ENCODE measurements at regions not wholly inside any gene's neighbourhood (a gene's known extent, or its start where the extent isn't known, plus 50 kb on each side); places are given as distances from the start of the nearest gene placed in this dataset.

DNA sequence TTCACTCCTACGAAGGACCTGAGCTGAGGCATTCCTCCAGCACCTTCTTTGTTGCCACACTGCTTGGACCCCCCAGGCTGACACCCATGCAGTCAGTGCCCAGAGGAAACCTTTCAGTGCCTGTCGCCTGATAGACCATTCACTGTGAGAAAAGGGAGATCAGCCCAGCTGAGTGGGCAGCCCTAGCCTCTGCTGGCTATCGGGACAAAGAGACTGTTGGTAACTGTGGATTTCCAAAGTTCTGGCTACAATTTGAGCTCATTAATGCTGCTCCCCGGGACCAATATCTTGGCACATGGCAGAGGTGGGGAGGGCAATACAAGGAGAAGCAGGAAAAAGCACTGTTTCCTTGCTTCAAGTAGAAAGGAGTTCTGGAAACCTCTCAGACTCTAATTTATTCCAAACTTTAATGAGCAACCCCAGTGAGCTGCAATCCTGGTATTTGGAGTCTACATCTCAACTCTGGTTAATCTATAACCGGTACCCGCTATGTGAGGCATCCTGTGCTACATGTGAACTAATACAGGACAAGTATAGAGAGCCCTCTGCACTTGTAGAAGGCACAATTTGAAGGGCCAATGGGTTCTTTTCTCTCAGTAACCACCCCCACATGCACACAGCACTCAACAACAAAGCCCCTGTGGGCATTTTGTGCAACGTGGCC is 200.7 kb upstream of the NCAM1 start:
- Mint-ChIP-seq H3K4me1 (ENCODE audit: low read depth) (no peaks in the 10 kb centered on the region), H3K36me3 (ENCODE audit: low read depth) (no peaks in the 10 kb centered on the region), H3K27ac (no peak overlapping the region), H3K4me3 (no peak overlapping the region), H3K27me3 (no peaks in the 10 kb centered on the region), H3K9me3 (no peaks in the 10 kb centered on the region)

DNA sequence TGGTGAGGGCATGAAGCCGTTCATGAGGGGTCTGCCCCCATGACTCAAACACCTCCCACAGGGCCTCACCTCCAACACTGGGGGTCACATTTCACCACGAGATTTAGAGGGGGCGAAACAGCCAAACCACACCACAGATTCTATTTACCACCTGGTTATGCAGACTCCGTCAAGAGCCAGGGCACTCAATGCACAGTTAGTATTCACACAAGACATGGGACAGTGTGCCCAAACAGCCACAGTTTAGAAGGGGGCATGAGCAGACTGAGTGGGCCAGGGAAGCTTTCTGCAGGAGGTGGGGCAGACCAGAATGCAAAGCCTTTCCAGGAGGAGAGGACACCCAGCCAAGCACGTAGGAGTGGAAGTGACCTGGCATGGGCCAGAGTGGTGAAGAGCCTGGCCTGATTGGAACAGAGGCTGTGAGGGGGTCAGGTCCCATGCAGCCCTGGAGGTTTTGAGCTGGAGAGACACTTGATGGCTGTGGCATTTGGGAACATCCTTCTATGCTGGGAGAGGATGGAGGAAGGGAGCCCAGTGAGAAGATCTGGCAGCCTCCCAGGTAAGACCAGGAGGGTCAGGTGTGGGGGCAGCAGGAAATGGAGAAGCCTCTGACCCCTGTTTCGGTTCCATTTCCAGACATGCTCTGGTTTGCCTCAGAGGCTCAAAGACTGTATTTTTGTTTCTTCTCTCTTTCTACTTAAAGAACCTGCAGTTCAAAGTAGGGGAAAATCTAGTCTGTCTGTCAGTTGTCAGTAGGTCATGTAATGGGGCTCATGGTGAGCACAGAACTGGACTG is 199.1 kb upstream of the NCAM1 start:
- no peak overlapping the region for H3K27ac Mint-ChIP-seq
- H3K4me3 Mint-ChIP-seq: no peak overlapping the region
- no peaks in the 10 kb centered on the region for H3K36me3 Mint-ChIP-seq (ENCODE audit: low read depth)
- H3K27me3 Mint-ChIP-seq: no peaks in the 10 kb centered on the region
- no peaks in the 10 kb centered on the region for H3K9me3 Mint-ChIP-seq
- no peaks in the 10 kb centered on the region for H3K4me1 Mint-ChIP-seq (ENCODE audit: low read depth)

DNA sequence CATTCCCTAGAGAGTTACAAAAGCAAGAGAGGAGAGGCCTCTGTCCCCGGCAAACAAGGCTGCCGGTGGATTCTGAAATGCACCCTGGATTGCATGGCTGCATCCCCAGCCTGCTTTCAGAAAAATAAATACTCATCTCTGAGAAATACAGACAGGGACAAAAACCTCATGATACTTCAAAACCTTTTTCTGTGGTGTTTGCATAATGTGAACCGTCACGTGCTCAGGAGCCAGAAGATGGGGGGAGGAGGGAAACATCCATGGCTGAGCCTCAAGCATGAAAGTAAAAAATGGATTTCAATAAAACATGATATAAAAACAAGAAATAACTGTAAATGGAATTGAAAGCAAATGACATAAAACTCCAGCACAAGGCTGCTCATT is 198.5 kb upstream of the NCAM1 start:
- Mint-ChIP-seq H3K4me1 (ENCODE audit: low read depth) (no peaks in the 10 kb centered on the region), H3K27ac (no peak overlapping the region), H3K36me3 (ENCODE audit: low read depth) (no peaks in the 10 kb centered on the region), H3K27me3 (no peaks in the 10 kb centered on the region), H3K4me3 (no peak overlapping the region), H3K9me3 (no peaks in the 10 kb centered on the region)

DNA sequence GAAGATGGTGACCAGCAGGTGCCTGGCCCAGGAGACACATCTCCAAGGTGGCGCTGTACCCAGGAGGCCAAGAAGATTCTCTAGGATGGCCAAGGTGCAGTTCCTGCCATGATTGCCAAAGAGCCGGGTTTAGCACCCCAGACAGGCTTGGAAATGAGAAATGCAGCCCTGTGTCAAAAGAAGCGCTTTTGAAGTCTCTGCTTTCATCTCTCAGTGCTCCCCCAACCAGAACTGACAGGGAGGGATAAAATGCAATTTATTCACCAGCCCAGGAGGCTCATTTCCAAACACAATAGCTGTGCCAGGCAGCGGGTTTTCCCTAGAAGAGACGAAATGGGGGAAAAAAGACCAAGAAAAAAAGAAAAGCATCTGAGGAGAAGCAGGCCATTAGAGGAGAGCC is 195.9 kb upstream of the NCAM1 start:
- H3K4me1 Mint-ChIP-seq (ENCODE audit: low read depth): no peaks in the 10 kb centered on the region
- H3K27ac Mint-ChIP-seq: no peak overlapping the region
- no peak overlapping the region for H3K4me3 Mint-ChIP-seq
- no peaks in the 10 kb centered on the region for H3K27me3 Mint-ChIP-seq
- no peaks in the 10 kb centered on the region for H3K9me3 Mint-ChIP-seq
- no peaks in the 10 kb centered on the region for H3K36me3 Mint-ChIP-seq (ENCODE audit: low read depth)

DNA sequence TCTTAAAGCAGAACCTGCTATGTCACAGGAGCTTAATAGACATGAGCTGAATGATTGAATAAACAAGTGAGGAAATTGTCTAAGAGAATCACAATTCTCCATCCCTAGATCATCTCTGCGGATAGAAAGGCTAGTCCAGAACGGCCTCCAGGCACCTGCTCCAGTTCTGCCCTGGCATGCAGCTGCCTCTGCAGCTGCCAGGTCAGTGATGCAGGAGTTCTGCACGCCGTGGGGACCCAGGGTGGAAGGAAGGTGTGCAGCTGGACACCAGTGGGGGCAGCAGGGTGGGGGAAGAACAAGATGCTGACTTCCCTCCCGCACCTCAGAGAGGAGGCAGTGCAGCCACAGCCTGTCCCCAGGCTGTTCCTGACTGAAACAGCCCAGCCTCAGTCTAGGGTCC is 192.1 kb upstream of the NCAM1 start:
- Mint-ChIP-seq H3K4me1 (ENCODE audit: low read depth) (no peaks in the 10 kb centered on the region), H3K9me3 (no peaks in the 10 kb centered on the region), H3K36me3 (ENCODE audit: low read depth) (no peaks in the 10 kb centered on the region), H3K27me3 (peaks cover 3% of the 10 kb centered on the region), H3K27ac (no peak overlapping the region), H3K4me3 (no peak overlapping the region)

DNA sequence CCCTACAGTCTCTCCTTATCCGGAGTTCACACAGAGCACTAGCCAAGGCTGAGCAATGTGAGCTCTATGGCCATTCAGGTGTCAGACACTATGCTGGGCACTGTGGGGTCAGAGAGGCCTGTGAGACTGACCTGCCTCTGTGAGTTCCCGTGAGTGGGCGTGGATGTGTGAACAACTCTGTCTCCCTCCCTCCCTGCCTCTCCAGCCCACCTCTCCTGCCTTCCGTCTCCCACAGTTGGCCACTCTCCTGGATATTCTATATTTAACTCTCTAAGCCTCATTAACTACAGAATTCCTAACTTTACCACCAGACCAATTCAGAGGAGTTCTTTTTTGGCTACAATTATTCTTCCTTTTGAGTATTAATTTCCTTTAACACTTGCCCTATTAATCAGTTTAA is 191.6 kb upstream of the NCAM1 start:
- Mint-ChIP-seq H3K27ac (no peak overlapping the region), H3K27me3 (peaks cover 3% of the 10 kb centered on the region), H3K4me1 (ENCODE audit: low read depth) (no peaks in the 10 kb centered on the region), H3K36me3 (ENCODE audit: low read depth) (no peaks in the 10 kb centered on the region), H3K9me3 (no peaks in the 10 kb centered on the region), H3K4me3 (no peak overlapping the region)

DNA sequence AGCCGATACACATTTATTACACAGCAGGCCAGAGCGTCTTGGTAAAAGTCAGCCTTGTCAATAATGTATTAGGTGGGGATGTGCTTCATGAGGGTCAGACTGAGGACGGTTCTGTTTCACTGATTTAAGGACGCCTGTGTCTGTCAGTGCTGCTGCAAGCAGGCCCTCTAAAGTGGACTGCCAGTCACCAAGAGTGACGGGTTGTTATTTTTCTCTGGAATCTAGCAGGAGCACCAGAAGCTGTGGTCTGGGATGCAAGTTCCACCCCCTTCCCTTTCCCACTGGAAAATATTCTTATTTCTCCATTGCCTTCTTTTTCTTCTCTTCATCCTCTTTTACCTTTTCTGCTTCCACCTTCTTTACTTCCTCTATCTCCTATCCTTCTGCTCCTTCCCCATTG is 191.2 kb upstream of the NCAM1 start:
- peaks cover 3% of the 10 kb centered on the region for H3K27me3 Mint-ChIP-seq
- H3K4me1 Mint-ChIP-seq (ENCODE audit: low read depth): no peaks in the 10 kb centered on the region
- H3K4me3 Mint-ChIP-seq: no peak overlapping the region
- no peaks in the 10 kb centered on the region for H3K9me3 Mint-ChIP-seq
- H3K36me3 Mint-ChIP-seq (ENCODE audit: low read depth): no peaks in the 10 kb centered on the region
- no peak overlapping the region for H3K27ac Mint-ChIP-seq

DNA sequence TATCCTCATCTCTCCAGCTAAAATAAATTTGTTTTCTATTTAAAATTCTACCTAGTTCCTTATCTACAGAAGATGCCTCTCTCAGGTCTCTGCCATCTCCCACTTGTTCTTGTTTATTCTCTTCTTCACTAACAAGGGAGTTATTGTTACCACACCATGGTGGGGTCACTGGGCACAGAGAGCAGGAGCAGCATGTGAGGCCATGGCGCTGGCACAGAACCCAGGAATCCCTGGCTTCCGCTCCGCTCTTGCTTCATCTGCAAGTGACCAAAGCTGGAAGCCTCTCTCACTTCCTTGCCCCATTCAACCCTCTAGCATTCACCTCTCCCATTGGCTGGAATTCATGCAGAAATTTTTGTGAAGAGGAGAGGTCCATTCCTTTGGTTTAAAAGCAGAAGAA is 190.7 kb upstream of the NCAM1 start:
- Mint-ChIP-seq H3K4me3 (no peak overlapping the region), H3K4me1 (ENCODE audit: low read depth) (no peaks in the 10 kb centered on the region), H3K27ac (no peak overlapping the region), H3K36me3 (ENCODE audit: low read depth) (no peaks in the 10 kb centered on the region), H3K9me3 (no peaks in the 10 kb centered on the region), H3K27me3 (peaks cover 3% of the 10 kb centered on the region)

DNA sequence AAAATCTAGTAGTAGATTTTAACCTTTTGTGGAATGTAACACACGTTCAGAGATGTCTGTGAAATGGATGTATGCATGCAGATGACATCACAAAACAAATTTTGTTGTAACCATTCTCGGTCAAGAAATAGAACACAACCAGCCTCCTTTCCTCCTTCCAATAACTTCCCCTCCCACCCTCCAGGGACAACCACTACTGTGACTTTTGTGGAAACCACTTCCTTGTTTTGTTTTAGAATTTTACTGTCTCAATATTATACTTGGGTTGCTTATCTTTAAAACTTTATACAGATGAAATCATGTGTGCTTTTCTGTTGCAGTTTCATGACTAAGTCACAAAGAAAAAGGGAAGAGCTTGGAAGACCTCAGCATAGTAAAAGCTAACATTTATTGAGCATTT is 189.4 kb upstream of the NCAM1 start:
- H3K4me1 Mint-ChIP-seq (ENCODE audit: low read depth): no peaks in the 10 kb centered on the region
- no peaks in the 10 kb centered on the region for H3K9me3 Mint-ChIP-seq
- H3K27ac Mint-ChIP-seq: no peak overlapping the region
- H3K4me3 Mint-ChIP-seq: no peak overlapping the region
- peaks cover 3% of the 10 kb centered on the region for H3K27me3 Mint-ChIP-seq
- H3K36me3 Mint-ChIP-seq (ENCODE audit: low read depth): no peaks in the 10 kb centered on the region

DNA sequence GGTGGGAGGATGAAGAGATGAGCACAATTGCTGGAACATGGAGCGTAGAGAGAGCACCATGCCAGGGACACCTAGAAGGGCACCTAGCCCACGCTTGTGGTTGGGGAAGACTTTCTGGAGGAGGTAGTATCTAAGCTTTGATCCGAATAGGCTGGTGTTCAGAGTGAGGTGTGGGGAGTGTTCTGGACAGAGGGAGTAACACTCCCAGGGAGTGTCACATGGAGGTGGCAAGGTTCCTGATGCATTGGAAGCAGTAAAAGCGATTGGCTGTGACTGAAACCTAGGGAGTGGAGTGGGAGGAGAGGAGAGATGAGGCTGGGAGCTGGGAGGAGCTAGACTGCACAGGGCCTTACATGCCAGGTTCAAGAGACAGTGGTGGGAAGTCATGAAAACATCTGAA is 188.0 kb upstream of the NCAM1 start:
- Mint-ChIP-seq H3K4me3 (no peak overlapping the region), H3K4me1 (ENCODE audit: low read depth) (no peaks in the 10 kb centered on the region), H3K27ac (no peak overlapping the region), H3K27me3 (peaks cover 3% of the 10 kb centered on the region), H3K9me3 (no peaks in the 10 kb centered on the region), H3K36me3 (ENCODE audit: low read depth) (no peaks in the 10 kb centered on the region)

DNA sequence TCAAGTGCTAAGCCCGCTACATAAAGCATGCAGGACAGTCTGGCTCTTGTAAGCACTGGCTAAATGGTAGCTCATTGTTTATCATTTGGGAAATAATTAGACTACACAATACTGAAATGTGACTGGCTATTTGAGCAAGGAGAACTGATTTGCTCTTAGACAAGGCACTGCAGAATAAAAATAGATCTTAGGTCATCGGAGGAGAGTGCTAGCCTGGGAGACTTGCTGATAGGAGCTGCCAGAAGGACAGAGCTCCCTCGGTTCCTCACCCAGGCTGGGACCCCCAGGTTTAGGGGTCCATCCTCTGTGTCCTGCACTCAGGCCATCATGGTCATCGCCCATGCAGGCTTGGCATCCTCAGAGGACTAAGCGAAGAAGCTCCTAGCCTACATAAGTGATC is 184.4 kb upstream of the NCAM1 start:
- no peak overlapping the region for H3K27ac Mint-ChIP-seq
- no peaks in the 10 kb centered on the region for H3K36me3 Mint-ChIP-seq (ENCODE audit: low read depth)
- peaks cover 10% of the 10 kb centered on the region for H3K27me3 Mint-ChIP-seq
- no peaks in the 10 kb centered on the region for H3K4me1 Mint-ChIP-seq (ENCODE audit: low read depth)
- no peaks in the 10 kb centered on the region for H3K9me3 Mint-ChIP-seq
- H3K4me3 Mint-ChIP-seq: no peak overlapping the region

DNA sequence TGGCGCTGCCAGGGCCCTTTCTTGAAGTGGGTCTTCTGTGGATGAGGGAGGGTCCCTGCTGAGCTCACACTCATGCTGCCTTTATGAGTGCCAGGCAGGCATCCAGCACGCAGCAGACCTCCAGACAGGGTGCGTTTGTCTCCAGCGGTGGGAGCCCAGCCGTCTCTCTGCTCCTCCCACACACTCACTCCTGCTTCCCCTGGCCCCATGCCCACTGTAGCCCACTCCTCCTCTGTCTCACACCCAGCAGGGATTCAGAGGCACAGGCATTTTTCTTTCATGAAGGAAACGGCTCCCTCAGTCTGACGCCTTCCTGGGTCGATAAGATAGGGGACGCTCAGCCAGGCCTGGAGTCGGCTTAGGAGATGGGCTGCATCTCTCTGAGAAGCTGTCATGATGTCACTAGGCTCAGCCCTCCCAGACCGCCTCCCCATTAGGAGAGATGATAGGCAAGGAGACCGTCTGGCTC is 183.9 kb upstream of the NCAM1 start:
- Mint-ChIP-seq H3K4me1 (ENCODE audit: low read depth) (no peaks in the 10 kb centered on the region), H3K27me3 (peaks cover 10% of the 10 kb centered on the region), H3K36me3 (ENCODE audit: low read depth) (no peaks in the 10 kb centered on the region), H3K27ac (no peak overlapping the region), H3K9me3 (no peaks in the 10 kb centered on the region), H3K4me3 (no peak overlapping the region)

DNA sequence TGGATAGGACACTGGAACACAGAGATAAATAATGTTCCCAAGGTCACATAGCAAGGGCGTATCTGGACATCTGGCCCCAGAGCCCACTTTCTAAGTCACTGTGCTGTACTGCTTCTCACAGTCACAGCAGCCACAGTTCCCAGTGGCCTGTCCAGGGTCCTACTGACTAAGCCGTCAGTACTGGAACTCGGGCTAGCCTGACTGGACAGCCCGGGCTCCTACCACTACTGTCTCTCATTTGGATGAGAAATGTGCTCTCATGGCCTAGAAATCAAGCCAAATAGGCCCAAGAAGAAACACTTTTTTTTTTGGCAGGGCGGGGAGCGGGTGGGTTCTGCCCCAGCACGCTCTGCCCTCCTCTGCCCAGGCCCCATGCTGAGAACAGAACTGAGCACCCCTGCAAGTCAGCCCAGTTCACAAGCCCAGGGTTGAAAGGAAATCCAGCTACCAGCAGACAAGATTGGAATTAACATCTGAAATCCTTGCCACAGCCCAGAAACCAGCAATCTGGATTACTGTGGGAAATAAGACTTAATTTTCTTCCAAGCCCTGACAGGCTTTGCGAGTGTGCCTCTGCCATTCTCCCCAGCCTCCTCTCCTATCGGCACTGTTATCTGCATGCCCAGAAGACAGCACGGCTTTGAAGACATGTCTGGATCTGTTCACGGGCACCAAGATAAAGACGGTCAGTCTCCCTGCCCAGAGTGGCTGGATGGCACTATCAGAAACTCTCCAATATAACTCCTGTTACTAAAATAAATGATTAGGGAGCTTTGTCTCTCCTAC is 182.9 kb upstream of the NCAM1 start:
- Mint-ChIP-seq H3K27me3 (peaks cover 10% of the 10 kb centered on the region), H3K36me3 (ENCODE audit: low read depth) (no peaks in the 10 kb centered on the region), H3K9me3 (no peaks in the 10 kb centered on the region), H3K4me1 (ENCODE audit: low read depth) (no peaks in the 10 kb centered on the region), H3K4me3 (no peak overlapping the region), H3K27ac (no peak overlapping the region)

DNA sequence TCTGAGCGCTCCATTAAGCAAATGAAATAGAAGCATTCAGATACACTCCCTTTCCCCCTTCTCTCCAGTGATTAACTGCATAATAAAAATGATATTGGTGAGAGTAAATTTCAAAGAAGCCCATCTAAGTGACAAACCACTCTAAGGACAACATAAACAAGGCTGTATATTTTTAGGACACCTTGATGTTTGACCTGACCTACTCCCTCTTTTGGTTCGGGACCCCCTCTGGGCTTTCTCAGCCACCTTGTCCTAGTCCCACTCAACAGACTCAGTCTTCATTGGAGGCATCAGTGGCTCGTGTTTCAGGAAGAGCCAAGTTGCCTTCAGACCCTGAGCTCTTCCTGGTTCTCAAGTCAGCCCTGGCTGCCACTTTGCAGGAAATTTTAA is 182.3 kb upstream of the NCAM1 start:
- H3K27ac Mint-ChIP-seq: no peak overlapping the region
- no peaks in the 10 kb centered on the region for H3K9me3 Mint-ChIP-seq
- no peaks in the 10 kb centered on the region for H3K4me1 Mint-ChIP-seq (ENCODE audit: low read depth)
- H3K27me3 Mint-ChIP-seq: peaks cover 7% of the 10 kb centered on the region
- no peaks in the 10 kb centered on the region for H3K36me3 Mint-ChIP-seq (ENCODE audit: low read depth)
- no peak overlapping the region for H3K4me3 Mint-ChIP-seq

DNA sequence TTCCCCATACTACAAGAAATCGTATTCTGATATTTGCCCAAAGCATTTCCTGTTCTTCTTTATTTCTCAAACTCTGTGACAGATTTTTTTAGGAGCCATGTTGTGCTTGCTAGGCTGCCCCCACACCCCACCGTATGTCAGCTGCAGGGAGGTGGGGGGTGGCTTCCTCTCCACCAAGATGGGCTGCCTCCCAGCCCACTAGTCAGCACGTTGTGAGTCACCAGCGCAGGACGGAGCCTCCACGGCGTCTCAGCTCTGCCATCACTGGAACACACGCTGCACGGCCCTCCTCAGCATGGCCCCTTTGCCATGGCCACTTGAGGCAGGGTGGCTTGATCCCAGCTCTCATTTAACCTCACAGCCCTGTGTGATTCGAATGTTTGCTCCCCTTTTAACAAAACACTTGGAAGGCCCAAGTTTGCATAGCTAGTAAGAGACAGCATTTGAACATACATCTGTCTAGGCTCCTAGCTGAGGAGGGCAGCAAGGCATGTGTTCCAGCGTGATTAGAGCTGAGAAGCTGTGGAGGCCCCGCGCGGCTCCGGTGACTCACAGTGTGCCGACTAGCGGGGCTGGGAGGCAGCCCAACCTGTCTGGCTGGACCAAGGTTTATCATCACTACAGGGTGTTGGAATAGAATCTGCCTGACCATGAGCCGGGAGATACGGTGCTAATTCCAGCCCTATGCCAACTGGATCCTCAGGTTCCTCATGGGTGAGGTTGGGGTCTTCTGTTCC is 180.7 kb upstream of the NCAM1 start:
- H3K9me3 Mint-ChIP-seq: no peaks in the 10 kb centered on the region
- H3K4me3 Mint-ChIP-seq: no peak overlapping the region
- H3K27me3 Mint-ChIP-seq: peaks cover 7% of the 10 kb centered on the region
- no peaks in the 10 kb centered on the region for H3K4me1 Mint-ChIP-seq (ENCODE audit: low read depth)
- H3K36me3 Mint-ChIP-seq (ENCODE audit: low read depth): no peaks in the 10 kb centered on the region
- H3K27ac Mint-ChIP-seq: no peak overlapping the region
